ENCODE measurements at regions not wholly inside any gene's neighbourhood (a gene's known extent, or its start where the extent isn't known, plus 50 kb on each side); places are given as distances from the start of the nearest gene placed in this dataset.

DNA sequence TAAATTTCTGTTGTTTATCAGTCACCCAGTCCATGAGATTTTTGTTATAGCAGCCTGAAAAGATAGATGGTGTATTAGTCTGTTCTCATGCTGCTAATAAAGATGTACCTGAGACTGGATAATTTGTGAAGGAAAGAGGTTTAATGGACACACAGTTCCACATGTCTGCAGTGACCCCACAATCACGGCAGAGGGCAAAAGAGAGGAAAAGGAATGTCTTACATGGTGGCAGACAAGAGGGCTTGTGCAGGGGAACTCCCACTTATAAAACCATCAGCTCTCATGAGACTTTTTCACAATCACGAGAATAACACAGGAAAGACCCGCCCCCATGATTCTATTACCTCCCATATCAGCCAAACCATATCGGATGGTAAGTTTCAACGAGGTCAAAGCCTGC lies 309.2 kb downstream of the LIG4 start:
- DNase-seq, result no peak

DNA sequence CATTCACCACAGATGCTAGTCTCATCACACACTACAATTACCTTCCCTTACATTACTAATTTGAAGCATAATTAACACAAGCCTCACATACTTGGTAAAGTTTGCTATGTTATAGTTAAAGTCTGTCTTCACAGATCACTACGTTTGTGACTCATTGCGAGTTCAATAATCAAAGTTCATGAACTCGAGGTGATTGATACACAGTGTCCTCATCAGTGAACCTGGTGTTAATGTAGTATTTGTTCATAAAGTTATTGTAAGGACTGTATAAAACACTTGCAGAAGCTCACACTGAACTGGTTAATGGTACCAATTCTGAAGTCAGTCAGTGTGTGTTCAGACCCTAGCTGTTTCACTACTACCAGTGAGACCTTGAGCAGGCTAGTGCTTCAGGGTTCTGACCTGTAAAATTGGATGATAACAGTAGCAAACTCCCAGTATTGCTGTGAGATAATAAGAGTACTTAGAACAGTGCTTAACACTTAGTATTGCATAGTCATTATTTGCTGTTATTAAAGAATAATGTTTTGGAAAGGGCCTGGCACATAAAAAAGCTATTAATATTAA lies 313.3 kb downstream of the LIG4 start:
- no peak for DNase-seq

DNA sequence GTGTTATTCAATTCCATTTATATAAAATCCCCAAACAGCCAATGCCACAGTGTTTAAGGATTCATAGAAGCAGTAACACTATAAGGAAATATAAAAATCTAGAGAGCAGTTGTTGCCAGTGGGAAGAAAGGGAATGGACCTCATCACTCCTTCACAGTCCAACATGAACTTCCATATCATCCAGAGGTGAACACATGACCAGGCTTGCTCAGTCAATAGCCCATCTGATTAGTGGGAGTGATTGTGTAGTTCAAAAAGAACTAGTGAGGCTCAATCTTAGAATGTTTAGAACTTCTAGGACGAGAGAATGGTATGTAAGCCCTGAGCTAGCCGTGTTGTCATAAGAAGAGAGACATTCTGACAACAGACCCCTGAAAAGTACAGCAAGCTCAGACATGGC lies 314.1 kb downstream of the LIG4 start:
- DNase-seq, result no peak

- no peak for DNase-seq
Observed at GRCh38 chr13:107900775-107901174, 314.6 kb downstream of the LIG4 start.

- DNase-seq, result no peak
Observed at GRCh38 chr13:107886118-107886517, 329.2 kb downstream of the LIG4 start.

DNA sequence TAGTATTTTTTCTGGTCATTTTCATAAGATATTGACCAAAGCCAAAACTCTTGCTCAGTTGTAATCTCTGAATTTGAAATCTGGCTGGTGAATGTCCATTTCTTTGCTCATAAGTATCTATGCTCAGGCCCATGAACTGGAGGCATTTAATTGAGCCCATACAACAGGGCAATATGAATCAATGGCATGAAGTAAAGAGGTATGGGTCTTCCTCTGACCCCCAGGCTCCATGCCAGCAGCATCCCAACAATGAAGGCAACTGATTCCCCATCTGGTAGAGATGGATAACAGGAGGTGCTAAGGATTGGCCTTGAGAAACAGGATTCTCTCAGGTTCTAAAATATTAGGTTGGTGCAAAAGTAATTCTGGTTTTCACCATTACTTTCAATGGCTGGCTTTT lies 330.8 kb downstream of the LIG4 start:
- no peak for DNase-seq

GRCh38 chr13:107883561-107884175 lies 331.7 kb downstream of the LIG4 start:
- DNase-seq, result no peak

- no peak for DNase-seq
Observed at GRCh38 chr13:107882708-107883560, 332.4 kb downstream of the LIG4 start.

DNA sequence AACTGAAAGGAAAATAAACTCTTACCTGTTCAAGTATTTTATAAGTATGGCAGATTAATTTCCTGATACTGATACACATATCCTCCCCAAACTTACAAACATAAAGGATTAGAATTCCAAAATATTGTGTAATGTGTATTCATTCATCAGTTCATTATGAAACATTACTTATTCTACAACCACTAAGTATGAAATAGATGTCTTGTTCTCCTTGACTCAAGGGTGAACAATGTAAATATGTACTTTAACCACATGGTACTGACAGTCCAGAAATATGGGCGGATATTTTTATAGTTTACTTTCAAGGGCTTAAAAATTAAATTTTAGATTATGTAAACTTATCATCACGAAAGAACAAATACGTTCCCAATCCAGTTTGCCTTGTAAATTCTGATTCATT lies 334.0 kb downstream of the LIG4 start:
- no peak for DNase-seq

DNA sequence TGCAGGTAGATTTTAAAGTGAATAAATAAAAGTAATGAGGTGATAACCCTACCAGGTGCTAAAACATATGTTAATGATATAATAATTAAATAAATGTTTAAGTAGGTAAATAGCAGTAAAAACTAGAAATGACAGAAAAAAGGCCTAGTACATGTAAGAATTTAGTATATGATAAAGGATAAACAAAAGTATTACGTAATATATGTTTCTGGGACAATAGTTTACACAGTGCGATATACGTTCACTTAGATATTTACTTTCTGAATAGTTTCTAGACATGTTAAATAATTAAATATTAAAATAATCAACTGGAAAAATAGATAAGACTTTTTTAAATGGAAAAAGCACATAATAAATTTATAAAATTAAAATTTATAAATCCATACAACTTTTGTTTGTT lies 340.9 kb downstream of the LIG4 start:
- DNase-seq, result no peak

GRCh38 chr13:107873926-107874325 lies 341.4 kb downstream of the LIG4 start:
- DNase-seq, result no peak

- no peak for DNase-seq
Observed at GRCh38 chr13:107870400-107870799, 344.9 kb downstream of the LIG4 start.

GRCh38 chr13:107867701-107868661 lies 347.4 kb downstream of the LIG4 start:
- peak; percentile 25 to 34 for DNase-seq

DNA sequence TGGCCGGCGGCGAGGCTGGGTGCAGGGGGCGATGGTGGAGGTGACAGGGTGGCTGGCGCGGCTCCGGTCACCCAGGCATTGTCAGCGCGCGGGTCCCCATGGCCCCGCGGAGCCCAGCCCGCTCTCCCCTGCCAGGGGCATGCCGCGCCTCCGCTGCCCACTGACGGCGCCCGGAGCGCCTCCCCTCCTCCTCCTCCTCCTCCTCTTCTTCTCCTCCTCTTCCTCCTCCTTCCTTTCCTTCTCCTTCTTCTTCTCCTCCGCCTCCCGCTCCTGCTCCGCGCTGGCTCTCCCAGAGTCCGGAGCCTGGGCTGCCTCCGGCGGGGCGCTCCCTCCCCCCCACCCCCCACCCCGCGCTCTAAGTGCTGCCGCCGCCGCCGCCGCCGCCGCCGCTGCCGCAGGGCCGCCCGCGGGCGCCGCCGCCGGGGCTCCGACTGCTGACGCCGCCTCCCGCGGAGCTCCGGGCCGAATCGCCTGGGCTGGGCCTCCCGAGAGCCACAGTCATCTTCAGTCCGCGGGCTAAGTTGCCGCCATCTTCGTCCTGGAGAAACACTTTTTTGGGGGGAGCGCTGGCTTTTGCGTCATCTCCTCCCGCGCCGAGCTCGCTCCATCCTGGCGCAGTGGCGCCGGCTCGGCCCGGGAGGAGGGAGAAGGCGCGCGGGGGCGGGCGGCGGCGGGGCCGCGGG lies 348.3 kb downstream of the LIG4 start:
- peak; percentile 17 to 23 for DNase-seq

GRCh38 chr13:107866032-107866940 lies 349.1 kb downstream of the LIG4 start:
- peak; percentile 17 to 23 for DNase-seq

DNA sequence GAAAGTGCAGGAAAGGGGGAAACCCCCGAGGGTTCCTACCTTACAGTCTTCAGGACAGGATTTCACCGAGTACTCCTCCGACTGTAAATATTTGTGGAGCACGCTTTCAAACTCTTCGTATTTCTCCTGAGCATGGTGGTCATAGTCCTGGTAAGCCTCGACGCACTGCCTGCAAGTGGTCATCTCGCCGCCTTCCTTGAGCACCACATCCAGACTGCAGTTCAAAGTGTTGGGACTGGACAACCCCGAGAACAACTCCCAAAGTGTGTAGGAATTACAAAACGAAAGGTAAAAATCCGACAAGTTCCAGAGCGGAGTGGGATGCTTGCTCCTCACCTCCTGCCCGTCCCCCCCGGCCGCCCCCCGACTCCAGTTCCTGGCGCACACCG lies 349.7 kb downstream of the LIG4 start:
- no peak for DNase-seq

DNA sequence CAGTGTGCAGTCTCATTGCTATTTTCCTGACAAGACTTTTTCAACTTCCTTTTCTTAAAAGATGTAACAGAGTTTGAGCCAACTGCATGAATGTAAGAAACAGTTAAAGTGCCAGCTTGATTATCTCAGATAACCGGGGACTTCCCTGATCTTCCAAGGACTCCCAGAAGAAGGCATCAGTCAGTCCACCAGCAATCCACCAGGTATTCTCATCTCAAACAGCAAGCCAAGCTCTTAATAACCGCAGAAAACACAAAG lies 350.1 kb downstream of the LIG4 start:
- DNase-seq, result no peak

- peak in 1 of 2 experiments; percentile 17 for DNase-seq
Observed at GRCh38 chr13:107864543-107865317, 350.6 kb downstream of the LIG4 start.

GRCh38 chr13:107860284-107860683 lies 355.1 kb downstream of the LIG4 start:
- no peak for DNase-seq

- no peak for DNase-seq
Observed at GRCh38 chr13:107854880-107855279, 360.5 kb downstream of the LIG4 start.

- no peak for DNase-seq
Observed at GRCh38 chr13:107852072-107852471, 363.3 kb downstream of the LIG4 start.
